NCI-H226 (cell line): ENCODE measurements at regions not wholly inside any gene's neighbourhood (a gene's known extent, or its start where the extent isn't known, plus 50 kb on each side); places are given as distances from the start of the nearest gene placed in this dataset.

Source experiments
- DNase-seq: peaks from one replicate; pipeline ENCODE4 v3.0.0-alpha.2; 2015

- DNase-seq = no peak
Observed at GRCh38 chr2:43083710-43084698, 142.4 kb downstream of the ZFP36L2 start.

- DNase-seq = no peak
Observed at GRCh38 chr2:43082903-43083677, 143.3 kb downstream of the ZFP36L2 start.

- peak; percentile 66 for DNase-seq
Observed at GRCh38 chr2:43082111-43082894, 144.1 kb downstream of the ZFP36L2 start.

DNA sequence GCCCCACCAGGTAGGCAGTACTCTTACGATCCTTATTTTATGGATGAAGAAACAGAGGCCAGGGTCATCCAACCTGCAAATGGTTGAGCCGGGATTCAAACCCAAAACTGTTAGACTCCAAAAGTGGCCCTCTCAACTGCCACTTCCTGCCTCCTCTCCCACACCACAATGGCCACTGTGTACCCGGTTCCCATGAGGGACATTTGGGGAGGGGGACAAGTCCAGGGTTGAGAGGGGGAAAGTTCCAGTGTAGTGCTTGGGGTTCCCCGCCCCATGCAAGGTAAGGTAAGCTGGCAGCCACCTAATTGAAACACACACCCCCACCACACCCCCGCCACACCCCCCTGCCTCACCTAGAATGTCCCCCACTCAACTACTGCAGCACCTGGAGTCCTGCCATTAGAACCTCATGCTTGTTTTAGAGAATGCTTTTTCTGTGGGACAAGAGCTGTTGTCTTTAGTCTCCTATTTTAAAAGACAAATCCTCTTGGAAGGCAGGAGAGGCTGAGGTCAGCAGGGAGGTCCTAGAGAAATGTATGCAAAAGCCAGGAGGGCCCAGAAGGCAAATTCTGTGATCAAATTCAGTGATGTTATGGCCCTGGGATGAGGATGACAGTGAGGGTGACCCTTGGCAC is 145.2 kb downstream of the ZFP36L2 start:
- no peak for DNase-seq

GRCh38 chr2:43080571-43081021 is 145.8 kb downstream of the ZFP36L2 start:
- DNase-seq = no peak

- no peak for DNase-seq
Observed at GRCh38 chr2:43078781-43079755, 147.3 kb downstream of the ZFP36L2 start.

DNA sequence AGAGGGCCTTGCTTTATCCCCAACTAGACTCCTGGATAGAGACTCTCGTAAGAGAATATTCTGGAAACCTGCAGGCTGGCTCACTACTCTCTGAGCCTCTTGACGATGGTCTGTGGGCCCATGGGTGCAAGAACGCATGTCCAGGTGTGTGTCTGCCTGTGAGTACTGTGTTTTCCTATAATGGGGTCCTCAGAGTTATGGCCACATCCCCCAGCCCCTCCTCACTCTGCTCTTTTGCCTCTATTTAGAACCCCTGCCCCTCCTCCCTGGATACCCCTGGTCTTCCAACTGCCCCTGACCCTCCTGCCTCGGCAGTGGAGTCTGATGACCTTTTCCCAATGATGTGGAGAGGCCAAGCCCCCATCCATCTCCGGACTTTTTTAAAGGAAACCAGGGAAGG is 148.1 kb downstream of the ZFP36L2 start:
- DNase-seq = no peak

GRCh38 chr2:43077876-43078275 is 148.5 kb downstream of the ZFP36L2 start:
- DNase-seq = no peak

- DNase-seq = no peak
Observed at GRCh38 chr2:43076676-43077075, 149.7 kb downstream of the ZFP36L2 start.

- DNase-seq = peak; percentile 86
Observed at GRCh38 chr2:43075811-43076585, 150.4 kb downstream of the ZFP36L2 start.

GRCh38 chr2:43075054-43075593 is 151.3 kb downstream of the ZFP36L2 start:
- DNase-seq = peak; percentile 96

DNA sequence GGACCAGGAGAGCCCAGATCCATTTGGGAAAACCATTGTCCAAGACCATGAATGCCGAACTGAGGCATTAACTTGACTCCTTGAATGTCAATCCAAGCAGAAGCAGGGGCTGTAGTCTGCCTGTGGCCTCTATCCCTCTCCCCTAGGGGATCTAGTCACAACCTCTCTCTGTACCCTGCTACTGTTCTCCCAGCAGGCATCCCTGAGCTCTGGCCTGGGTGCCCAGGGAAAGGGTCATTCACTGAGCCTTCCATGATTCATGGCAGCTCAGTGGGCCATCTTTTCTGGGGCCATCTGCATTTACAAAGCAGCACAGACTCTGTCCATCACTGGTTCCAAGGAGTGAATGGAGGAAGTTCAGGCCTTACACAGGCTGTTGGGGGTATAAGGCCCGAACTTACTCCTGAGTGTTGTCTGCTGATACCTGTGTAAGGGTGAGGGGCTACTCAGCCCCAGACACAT is 151.8 kb downstream of the ZFP36L2 start:
- DNase-seq = no peak

DNA sequence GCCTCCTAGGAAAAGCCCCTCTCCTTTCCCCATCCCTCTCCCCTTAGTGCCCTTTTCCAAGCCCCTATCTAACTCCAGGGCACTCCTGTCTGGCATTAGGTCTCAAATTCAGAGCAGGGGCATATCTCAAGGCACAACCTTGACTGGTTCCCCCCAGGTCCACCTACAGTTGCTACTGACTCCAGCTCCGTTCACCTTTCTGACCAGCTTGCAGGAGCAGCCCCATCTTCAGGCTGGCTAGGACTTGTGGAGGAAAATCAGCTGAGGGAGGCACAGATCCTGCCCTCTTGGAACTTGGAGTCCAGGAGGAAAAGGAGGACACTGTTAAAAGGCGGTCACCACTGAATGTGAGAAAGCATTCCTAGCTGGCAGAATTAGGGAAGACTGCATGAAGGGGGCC is 152.4 kb downstream of the ZFP36L2 start:
- DNase-seq = no peak

GRCh38 chr2:43073401-43073825 is 153.0 kb downstream of the ZFP36L2 start:
- peak; percentile 55 for DNase-seq

- DNase-seq = no peak
Observed at GRCh38 chr2:43071599-43072550, 154.5 kb downstream of the ZFP36L2 start.

- no peak for DNase-seq
Observed at GRCh38 chr2:43070676-43071502, 155.5 kb downstream of the ZFP36L2 start.

DNA sequence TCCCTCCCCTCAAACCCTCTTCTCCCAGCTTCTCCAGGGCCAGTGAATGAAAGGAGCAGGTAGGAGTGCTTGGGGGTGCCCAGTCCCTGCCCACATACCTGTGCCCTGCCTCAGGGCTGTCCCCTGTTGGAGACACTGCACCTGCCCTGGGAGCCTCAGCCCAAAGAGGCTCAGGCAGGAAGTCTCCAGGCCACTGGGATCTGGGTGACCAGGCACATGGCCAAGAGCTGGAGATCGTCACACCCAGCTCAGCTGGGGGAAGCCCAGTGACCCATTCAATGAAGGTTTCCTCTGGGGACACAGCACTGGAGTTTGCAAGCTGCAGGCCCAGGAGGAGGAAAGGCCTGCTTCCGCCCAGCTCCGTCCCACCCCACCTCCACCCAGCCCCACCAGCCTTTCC is 156.4 kb downstream of the ZFP36L2 start:
- DNase-seq = no peak
